ENCODE measurements at regions not wholly inside any gene's neighbourhood (a gene's known extent, or its start where the extent isn't known, plus 50 kb on each side); places are given as distances from the start of the nearest gene placed in this dataset.

GRCh38 chr11:115924744-115925567 is 420.7 kb upstream of the CADM1 start:
- no peaks in the 10 kb centered on the region for H3K4me1 ChIP-seq
- peaks cover 0 to 5% (median 0%) of the 10 kb centered on the region in 3 donors for H3K27me3 ChIP-seq
- intact Hi-C loops (cut with DNase I; ENCODE audit: low total_unique reads) (no loop called here), in situ Hi-C loops (cut with MboI; ENCODE audit: low sequenced_read_pairs in 4 of 4) (no loop called here)
- no peak overlapping the region for H3K27ac ChIP-seq
- no peaks in the 10 kb centered on the region for H3K36me3 ChIP-seq
- no peak for TF ChIP-seq POLR2A (IDR thresholded peaks at IDR 0.05)
- no peak for TF ChIP-seq CTCF (IDR thresholded peaks at IDR 0.05 in 4 of 5, conservative IDR thresholded peaks at IDR 0.05 in 1 of 5)
- no peaks in the 10 kb centered on the region for H3K9me3 ChIP-seq
- no peak overlapping the region for H3K4me3 ChIP-seq
- no peak for ATAC-seq
- no peak for DNase-seq

GRCh38 chr11:115922876-115923275 is 418.7 kb upstream of the CADM1 start:
- Histone ChIP-seq H3K4me3 (no peak overlapping the region), H3K36me3 (no peaks in the 10 kb centered on the region), H3K27me3 (peaks cover 0 to 5% (median 0%) of the 10 kb centered on the region in 3 donors), H3K4me1 (no peaks in the 10 kb centered on the region), H3K27ac (no peak overlapping the region), H3K9me3 (no peaks in the 10 kb centered on the region)
- intact Hi-C loops (cut with DNase I; ENCODE audit: low total_unique reads) (no loop called here), in situ Hi-C loops (cut with MboI; ENCODE audit: low sequenced_read_pairs in 4 of 4) (no loop called here)
- DNase-seq, result no peak
- no peak for ATAC-seq
- TF ChIP-seq CTCF (IDR thresholded peaks at IDR 0.05 in 4 of 5, conservative IDR thresholded peaks at IDR 0.05 in 1 of 5) (no peak), POLR2A (IDR thresholded peaks at IDR 0.05) (no peak)

- Histone ChIP-seq H3K27ac (no peak overlapping the region), H3K4me1 (no peaks in the 10 kb centered on the region)
- intact Hi-C loops (cut with DNase I; ENCODE audit: low total_unique reads), result no loop called here
These were observed 417.8 kb upstream of the CADM1 start for GRCh38 chr11:115921986-115922385.

GRCh38 chr11:115921540-115921939 is 417.3 kb upstream of the CADM1 start:
- intact Hi-C loops (cut with DNase I; ENCODE audit: low total_unique reads), result no loop called here
- no peaks in the 10 kb centered on the region for H3K9me3 ChIP-seq
- no peaks in the 10 kb centered on the region for H3K36me3 ChIP-seq
- H3K27ac ChIP-seq, result no peak overlapping the region
- DNase-seq (no peak), ATAC-seq (no peak)
- H3K27me3 ChIP-seq, result peaks cover 0 to 5% (median 0%) of the 10 kb centered on the region in 3 donors
- H3K4me3 ChIP-seq, result no peak overlapping the region
- in situ Hi-C loops (cut with MboI; ENCODE audit: low sequenced_read_pairs in 4 of 4), result no loop called here
- TF ChIP-seq CTCF (IDR thresholded peaks at IDR 0.05 in 4 of 5, conservative IDR thresholded peaks at IDR 0.05 in 1 of 5) (no peak), POLR2A (IDR thresholded peaks at IDR 0.05) (no peak)
- no peaks in the 10 kb centered on the region for H3K4me1 ChIP-seq

More at GRCh38 chr11:115921986-115922385, 417.8 kb upstream of the CADM1 start:
- TF ChIP-seq CTCF (IDR thresholded peaks at IDR 0.05 in 4 of 5, conservative IDR thresholded peaks at IDR 0.05 in 1 of 5) (no peak), POLR2A (IDR thresholded peaks at IDR 0.05) (no peak)
- ATAC-seq (no peak), DNase-seq (no peak)
- Histone ChIP-seq H3K27me3 (peaks cover 0 to 5% (median 0%) of the 10 kb centered on the region in 3 donors), H3K36me3 (no peaks in the 10 kb centered on the region), H3K4me3 (no peak overlapping the region), H3K9me3 (no peaks in the 10 kb centered on the region)
- in situ Hi-C loops (cut with MboI; ENCODE audit: low sequenced_read_pairs in 4 of 4), result no loop called here

Measured in gastrocnemius medialis (tissue), 4 donors.